ENCODE measurements at regions not wholly inside any gene's neighbourhood (a gene's known extent, or its start where the extent isn't known, plus 50 kb on each side); places are given as distances from the start of the nearest gene placed in this dataset.

DNA sequence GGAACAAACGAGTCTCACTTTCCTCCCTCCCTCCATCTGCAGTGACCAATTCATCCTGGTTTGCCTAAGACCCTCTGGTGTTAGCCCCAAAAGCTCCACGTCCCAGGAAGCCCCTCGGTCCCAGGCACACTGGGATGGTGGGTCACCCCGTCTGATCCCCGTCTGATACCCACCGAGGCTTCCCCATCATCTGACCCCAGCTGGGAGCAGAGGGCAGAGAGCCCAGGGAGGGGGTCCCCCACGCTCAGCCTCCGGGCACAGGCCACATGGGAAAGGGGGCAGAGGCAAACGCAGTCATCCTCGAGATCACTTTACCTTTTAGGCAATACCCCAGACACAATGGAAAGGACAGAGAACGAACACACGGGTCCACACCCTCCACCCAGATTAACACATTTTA, 291.6 kb upstream of the PPP2R2D start:
- TF ChIP-seq, protein P1, sequence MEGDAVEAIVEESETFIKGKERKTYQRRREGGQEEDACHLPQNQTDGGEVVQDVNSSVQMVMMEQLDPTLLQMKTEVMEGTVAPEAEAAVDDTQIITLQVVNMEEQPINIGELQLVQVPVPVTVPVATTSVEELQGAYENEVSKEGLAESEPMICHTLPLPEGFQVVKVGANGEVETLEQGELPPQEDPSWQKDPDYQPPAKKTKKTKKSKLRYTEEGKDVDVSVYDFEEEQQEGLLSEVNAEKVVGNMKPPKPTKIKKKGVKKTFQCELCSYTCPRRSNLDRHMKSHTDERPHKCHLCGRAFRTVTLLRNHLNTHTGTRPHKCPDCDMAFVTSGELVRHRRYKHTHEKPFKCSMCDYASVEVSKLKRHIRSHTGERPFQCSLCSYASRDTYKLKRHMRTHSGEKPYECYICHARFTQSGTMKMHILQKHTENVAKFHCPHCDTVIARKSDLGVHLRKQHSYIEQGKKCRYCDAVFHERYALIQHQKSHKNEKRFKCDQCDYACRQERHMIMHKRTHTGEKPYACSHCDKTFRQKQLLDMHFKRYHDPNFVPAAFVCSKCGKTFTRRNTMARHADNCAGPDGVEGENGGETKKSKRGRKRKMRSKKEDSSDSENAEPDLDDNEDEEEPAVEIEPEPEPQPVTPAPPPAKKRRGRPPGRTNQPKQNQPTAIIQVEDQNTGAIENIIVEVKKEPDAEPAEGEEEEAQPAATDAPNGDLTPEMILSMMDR (IDR thresholded peaks at IDR 0.05): no peak

DNA sequence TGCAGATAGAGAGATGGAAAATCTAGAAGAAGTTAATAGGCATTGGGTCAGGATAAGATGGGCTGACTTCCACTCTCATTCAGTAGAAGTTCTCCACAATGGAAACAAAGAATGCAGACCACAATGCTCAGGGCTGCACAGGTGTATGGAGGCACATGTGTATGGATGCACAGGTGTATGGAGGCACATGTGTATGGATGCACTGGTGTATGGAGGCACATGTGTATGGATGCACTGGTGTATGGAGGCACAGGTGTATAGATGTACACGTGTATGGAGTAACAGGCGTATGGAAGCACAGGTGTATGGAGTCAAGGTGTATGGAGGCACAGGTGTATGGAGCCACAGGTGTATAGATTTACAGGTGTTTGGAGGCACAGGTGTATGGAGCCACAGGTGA, 285.7 kb upstream of the PPP2R2D start:
- TF ChIP-seq, protein P1 (IDR thresholded peaks at IDR 0.05): no peak

DNA sequence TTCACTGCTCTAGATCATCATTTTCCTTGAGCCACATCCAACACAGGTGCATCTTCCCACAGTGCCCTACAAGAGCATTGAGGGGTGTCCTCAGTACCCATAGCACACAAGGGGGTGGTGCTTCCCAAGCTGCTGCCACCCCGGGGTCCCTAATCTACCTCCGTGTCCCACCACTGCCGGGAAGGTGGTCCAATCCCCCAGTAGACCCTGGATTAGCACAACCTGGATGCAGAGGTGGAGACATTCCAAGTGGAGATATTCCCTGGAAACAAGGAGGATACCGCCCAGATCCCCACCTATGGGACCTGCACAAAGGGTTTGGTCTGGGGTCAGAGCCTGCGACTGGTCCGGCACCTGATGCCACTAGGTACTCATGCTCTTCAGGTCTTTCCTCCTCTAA, 284.8 kb upstream of the PPP2R2D start:
- TF ChIP-seq, protein P1 (IDR thresholded peaks at IDR 0.05): no peak

DNA sequence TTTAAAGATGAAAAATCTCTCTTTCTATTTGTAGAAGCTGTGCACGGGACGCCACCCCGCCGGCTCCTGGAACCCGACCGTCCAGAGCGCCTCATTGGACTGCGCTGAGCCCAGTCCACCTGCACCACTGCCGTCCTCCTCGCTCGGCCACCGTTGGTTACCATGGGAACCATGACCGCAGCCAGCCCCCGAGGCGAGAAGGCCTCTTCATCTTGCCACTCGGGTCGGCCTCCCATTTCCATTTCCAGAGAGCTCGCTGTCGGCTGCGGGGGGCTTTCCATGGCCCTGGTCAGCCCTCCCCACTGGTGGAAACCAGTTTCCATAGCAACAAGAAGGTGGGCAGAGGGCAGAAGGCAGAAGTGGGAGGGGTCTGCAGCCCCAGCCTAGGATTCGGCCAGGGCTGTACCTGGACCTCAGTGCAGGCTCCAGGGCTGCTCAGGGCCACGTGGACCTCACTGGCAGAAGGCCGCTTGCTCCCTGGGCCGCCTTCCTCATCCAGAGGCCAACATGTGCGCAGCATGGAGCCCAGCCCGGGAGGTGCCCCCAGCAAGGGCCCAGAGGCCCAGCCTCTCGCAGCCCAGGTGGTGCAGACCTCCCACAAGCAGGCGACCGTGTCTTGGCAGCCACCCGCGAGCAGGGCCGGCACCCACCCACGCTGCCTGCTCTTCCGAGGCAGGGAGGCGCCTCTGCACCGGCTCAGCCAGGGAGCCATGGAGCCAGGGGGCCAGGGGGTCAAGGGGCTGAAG, 283.5 kb upstream of the PPP2R2D start:
- TF ChIP-seq, protein P1 (IDR thresholded peaks at IDR 0.05): no peak

DNA sequence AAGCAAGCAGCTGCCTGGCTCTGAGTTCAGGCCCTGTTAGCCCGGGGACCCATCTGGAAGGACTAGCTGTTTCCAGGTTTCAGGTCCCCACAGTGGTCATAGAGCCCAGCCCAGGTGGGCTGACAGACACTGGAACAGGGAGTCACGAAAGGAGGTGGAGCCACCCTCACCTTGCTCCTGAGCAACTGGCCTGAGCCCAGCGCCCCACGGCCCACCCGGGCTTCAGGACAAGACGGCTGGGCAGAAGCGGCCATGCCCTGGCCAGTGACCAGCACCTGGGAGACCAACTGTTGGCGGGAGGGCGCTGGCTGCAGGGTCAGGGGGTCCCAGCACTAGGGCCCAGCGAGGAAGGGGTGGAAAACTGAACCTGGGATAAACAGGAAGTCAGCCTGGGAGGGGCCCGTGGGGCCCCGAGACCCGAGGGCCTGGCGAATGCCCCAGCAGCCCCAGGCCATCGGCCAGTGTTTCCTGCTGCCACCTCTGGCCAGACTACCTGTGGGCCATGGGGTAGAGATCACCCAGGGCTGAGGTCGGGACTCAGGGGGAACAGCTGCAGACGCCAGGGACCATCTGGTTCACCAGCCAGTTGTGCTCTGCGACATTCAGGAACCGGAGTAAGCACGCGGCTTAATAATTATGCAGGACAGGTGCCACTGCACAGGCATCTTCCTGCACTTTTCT, 282.1 kb upstream of the PPP2R2D start:
- TF ChIP-seq, protein P1 (IDR thresholded peaks at IDR 0.05): no peak

DNA sequence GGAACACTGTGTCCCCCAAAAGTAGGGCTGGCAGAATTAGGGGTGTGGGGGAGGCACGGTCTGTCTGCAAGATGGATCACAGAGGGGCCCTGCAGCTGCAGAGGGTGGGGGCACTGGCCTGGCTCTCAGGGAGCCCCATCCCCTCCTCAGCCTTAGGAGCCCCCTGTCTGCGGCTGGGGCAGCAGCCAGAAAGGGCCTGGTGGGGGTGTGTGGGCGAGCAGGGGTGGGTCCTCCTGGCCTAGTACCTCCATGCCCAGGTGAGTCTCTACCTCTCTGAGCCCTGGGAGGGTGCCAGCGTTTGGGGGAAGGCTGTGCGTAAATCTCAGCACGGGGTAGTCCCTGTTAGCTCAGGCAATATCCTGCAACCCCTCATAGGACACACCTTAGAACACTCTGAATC, 280.5 kb upstream of the PPP2R2D start:
- TF ChIP-seq, protein P1 (IDR thresholded peaks at IDR 0.05): no peak

DNA sequence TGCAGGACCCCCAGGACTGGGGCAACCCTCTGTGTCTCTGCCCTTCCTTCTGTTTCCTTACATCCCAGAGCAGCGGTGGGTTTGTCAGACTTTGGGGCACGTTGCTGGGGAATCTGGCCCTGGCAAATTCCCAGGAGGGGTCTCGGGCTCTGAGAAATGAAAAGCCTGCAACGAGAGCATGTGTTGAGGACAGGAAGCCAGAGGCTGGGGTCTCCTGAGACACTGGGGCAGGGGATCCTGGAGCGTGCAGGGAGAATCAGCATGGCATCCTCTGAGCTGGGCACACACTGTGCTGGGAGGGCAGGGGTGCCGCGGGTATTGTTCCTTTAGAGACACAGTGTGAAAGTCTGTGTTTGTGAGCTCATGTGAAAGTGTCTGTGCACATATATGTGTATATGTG, 279.9 kb upstream of the PPP2R2D start:
- TF ChIP-seq, protein P1 (IDR thresholded peaks at IDR 0.05): no peak

All from LNCAP (cell line).